GM12865 (cell line): ENCODE measurements at regions not wholly inside any gene's neighbourhood (a gene's known extent, or its start where the extent isn't known, plus 50 kb on each side); places are given as distances from the start of the nearest gene placed in this dataset.

Experiments used
- DNase-seq: peaks from one replicate; pipeline ENCODE4 v3.0.0; 2010; ENCODE audit warnings: low read depth
- H3K4me3 ChIP-seq: 2 replicates; pipeline ENCODE4 v1.5.1; 2011; ENCODE audit warnings: mild to moderate bottlenecking, low read depth, low read length, control low read depth
- TF ChIP-seq, protein P1 (sequence below): IDR thresholded peaks from 2 replicates; pipeline ENCODE4 v1.5.1; 2011; ENCODE audit warnings: low read length, control low read depth, low read depth, inconsistent platforms; ENCODE audit not compliant: insufficient read depth; ENCODE audit errors: missing control alignments

DNA sequence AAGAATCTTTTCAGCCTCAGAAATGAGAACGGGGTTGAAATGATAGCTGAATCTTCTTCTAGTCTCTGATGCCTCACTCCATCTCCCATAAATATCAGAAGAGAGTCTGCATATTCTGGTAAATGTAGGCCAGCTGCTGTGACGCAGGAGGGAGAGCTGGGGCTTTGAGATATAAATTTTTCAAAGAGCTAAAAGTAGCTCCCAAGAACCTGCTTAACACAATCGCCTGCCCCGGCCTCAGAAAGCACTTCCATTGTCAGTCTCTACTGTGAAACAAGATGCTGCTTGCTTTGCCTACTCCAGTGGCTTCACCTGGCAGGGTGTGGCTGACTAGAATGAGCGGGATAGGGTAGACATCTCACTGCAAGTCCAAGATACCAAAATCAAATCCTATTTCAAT lies 105.0 kb upstream of the CCDC150 start:
- no peak for DNase-seq
- no peak overlapping the region for H3K4me3 ChIP-seq
- TF ChIP-seq, protein P1, sequence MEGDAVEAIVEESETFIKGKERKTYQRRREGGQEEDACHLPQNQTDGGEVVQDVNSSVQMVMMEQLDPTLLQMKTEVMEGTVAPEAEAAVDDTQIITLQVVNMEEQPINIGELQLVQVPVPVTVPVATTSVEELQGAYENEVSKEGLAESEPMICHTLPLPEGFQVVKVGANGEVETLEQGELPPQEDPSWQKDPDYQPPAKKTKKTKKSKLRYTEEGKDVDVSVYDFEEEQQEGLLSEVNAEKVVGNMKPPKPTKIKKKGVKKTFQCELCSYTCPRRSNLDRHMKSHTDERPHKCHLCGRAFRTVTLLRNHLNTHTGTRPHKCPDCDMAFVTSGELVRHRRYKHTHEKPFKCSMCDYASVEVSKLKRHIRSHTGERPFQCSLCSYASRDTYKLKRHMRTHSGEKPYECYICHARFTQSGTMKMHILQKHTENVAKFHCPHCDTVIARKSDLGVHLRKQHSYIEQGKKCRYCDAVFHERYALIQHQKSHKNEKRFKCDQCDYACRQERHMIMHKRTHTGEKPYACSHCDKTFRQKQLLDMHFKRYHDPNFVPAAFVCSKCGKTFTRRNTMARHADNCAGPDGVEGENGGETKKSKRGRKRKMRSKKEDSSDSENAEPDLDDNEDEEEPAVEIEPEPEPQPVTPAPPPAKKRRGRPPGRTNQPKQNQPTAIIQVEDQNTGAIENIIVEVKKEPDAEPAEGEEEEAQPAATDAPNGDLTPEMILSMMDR, result no peak

DNA sequence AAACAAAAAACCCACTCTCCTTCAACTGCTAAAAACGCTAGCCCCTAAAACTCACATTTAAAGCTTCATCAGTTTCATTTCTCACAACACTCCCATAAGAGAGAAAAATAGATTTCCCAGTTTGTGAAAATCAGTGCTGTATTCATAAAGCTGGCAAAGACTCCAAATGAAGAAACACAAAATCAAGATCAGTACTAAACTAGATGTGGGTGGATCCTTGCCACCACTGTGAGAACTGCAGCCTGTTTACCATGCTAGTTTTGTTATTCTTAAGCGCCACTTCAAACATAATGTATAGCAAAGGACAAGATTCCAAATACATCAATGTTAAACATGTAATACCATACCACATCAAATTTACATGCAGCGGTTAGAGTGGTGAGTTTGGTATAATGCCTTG lies 104.5 kb upstream of the CCDC150 start:
- TF ChIP-seq, protein P1, result no peak
- DNase-seq, result no peak
- H3K4me3 ChIP-seq, result no peak overlapping the region

DNA sequence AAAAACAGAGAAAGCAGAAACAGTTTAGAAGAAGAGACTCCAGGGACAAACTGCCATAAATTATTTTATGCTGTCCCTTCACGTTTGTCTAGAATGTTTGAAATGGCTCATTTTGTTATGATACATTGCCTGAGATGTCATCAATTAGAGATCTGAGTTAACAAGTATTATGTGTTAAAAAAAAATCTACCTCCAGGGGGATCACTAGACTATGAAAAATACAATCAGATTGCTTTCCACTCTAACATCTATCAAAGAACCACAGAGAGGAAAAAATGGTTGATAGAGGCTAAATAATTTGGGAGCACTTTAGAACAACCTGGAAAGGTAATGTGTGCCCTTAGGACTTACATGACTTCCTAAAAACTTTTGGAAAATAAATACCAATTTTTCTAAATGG lies 103.8 kb upstream of the CCDC150 start:
- no peak overlapping the region for H3K4me3 ChIP-seq
- no peak for DNase-seq
- TF ChIP-seq, protein P1, result no peak

DNA sequence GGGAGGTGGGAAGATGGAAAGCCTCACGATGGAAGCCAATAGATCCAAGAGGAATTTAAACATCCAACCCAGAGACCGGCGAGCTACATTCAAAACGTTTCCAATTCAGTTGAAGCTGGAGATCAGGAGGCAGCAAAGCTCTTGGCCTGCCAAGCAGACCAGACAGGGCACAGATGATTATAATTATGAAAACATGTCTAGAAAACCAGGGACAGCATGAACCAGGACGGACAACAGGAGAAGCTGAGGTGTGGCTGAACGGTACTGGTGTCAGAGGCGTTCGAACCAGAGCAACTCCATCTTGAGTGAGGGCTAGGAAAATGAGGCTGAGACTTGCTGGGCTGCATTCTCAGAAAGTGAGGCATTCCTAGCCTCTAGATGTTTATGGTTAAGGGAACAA lies 102.2 kb upstream of the CCDC150 start:
- no peak for DNase-seq
- H3K4me3 ChIP-seq, result no peak overlapping the region
- TF ChIP-seq, protein P1, result no peak

DNA sequence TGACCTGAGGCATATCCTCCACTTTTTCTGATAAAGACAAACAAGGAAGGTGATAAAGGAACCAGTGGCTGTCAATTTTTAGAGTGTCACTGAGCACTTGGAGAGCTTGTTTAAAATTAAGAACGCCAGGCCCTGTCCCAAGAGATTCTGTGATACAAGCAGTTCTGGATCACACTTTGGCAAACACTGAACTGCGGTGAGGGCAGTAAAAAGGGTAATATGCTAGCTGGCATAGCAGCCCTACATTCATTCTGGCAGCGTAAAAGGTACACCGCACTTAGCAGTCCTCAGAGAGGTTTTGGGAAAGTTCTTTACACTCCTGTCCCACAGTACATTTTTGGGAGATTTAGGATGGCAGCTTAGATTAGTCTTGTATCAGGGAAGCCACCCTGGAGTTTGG lies 101.3 kb upstream of the CCDC150 start:
- TF ChIP-seq, protein P1, result no peak
- H3K4me3 ChIP-seq, result no peak overlapping the region
- DNase-seq, result no peak

DNA sequence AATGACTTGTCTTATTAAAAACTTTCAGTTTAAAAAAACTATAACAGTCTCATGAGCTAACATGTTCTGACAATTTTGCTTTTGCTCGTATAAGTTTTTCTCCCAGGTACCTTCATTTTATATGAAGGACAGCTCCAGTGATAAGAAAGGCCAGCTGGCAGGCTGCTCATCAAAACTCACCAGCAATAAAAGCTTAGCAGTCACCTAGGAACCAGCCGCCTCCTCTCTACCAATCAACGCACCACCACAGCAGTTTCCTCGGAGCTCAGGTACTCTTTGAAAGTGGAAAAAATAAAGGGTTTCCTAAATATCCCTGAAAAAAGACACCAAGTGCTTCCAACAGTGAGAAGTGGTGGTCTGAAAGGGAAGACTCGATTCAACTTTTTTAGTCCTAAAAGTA lies 100.9 kb upstream of the CCDC150 start:
- no peak overlapping the region for H3K4me3 ChIP-seq
- DNase-seq, result no peak
- TF ChIP-seq, protein P1, result no peak

DNA sequence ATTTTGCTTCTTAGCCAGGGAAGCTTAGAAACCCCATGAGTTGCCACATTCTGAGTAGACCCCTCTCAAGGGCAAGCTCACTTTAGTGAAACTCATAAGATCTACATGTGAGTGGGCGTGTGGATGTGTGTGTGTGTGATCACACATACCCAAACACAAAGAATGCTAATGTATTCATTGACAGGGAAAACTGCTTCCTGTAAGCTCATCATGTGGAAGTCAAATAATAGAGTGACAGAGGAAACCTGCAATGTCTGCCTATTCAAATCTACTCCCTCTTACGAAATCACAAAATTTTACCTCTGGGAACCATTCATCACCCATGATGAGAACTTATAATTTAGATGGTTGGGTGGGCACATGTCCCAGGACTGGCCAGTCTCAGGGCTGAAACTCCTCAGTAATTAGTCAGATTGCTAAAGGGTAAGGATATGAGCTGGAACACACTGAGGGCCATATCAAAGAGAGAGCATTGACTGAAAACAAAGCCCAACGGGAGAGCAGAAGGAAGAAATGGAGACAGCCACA lies 94.5 kb upstream of the CCDC150 start:
- TF ChIP-seq, protein P1, result no peak
- no peak for DNase-seq

More for the DNA sequence above, 94.5 kb upstream of the CCDC150 start:
- H3K4me3 ChIP-seq, result no peak overlapping the region
